PC-3 (cell line): ENCODE measurements at regions not wholly inside any gene's neighbourhood (a gene's known extent, or its start where the extent isn't known, plus 50 kb on each side); places are given as distances from the start of the nearest gene placed in this dataset.
A peak's percentile ranks its signal among the peaks of the same experiment; 100 is the strongest.

Source experiments
- ATAC-seq: fragments of 200-7000 bp; cut with Tn5 transposase; 2 replicates; pipeline ENCODE4 v1.9.1; 2020; ENCODE audit warnings: mild to moderate bottlenecking, moderate library complexity
- BruUV-seq: library from RNA; stranded (reverse); fragments of 400-500 nt; replicated peaks from 2 replicates; lab custom pipeline; 2021; lab: Mats Ljungman, UMichigan
- CTCF ChIA-PET: fragments of 300-600 bp; sonication (Branson Sonifier 250); formaldehyde crosslinking; loops from one replicate; lab custom pipeline; 2022; ENCODE audit warnings: antibody characterized with exemption; lab: Charles Lee
- POLR2A ChIA-PET: fragments of 300-600 bp; sonication (Branson Sonifier 250); formaldehyde crosslinking; loops from one replicate; lab custom pipeline; 2022; ENCODE audit warnings: antibody characterized with exemption; ENCODE audit not compliant: unreplicated experiment; lab: Charles Lee
- DNase-seq: peaks from one replicate; pipeline ENCODE4 v3.0.0-alpha.2; 2015
- H2AFZ ChIP-seq: fragments of 300-600 bp; sonication (generic); 2 replicates; pipeline ENCODE4 v1.6.0; 2016; ENCODE audit warnings: antibody characterized with exemption, low read length
- H3F3A ChIP-seq: fragments of 300-600 bp; sonication (generic); one replicate; pipeline ENCODE4 v1.6.0; 2017; ENCODE audit warnings: antibody characterized with exemption, low read length, control low read depth, mild to moderate bottlenecking; ENCODE audit not compliant: unreplicated experiment
- H3K27ac ChIP-seq: fragments of 300-600 bp; sonication (generic); 2 replicates; pipeline ENCODE4 v1.5.1; 2016; ENCODE audit warnings: mild to moderate bottlenecking, low read length
- H3K27me3 ChIP-seq: fragments of 300-600 bp; sonication (generic); 2 replicates; pipeline ENCODE4 v1.6.1; 2016; ENCODE audit warnings: low read length, mixed read lengths
- H3K36me3 ChIP-seq: fragments of 300-600 bp; sonication (generic); 2 replicates; pipeline ENCODE4 v1.6.1; 2016; ENCODE audit warnings: low read depth, mixed run types, low read length, mixed read lengths
- H3K4me1 ChIP-seq: fragments of 300-600 bp; sonication (generic); 2 replicates; pipeline ENCODE4 v1.5.1; 2016; ENCODE audit warnings: low read length; ENCODE audit not compliant: insufficient read depth
- H3K4me2 ChIP-seq: fragments of 300-600 bp; sonication (generic); 2 replicates; pipeline ENCODE4 v1.6.0; 2016; ENCODE audit warnings: low read length
- H3K4me3 ChIP-seq: fragments of 300-600 bp; sonication (generic); 2 replicates; pipeline ENCODE4 v1.5.1; 2016; ENCODE audit warnings: mild to moderate bottlenecking, low read length, mixed read lengths
- H3K79me2 ChIP-seq: fragments of 300-600 bp; sonication (generic); 2 replicates; pipeline ENCODE4 v1.6.1; 2017; ENCODE audit warnings: low read length, mixed read lengths
- H3K9ac ChIP-seq: fragments of 300-600 bp; sonication (generic); 2 replicates; pipeline ENCODE4 v1.6.0; 2016; ENCODE audit warnings: mild to moderate bottlenecking, low read length
- H3K9me2 ChIP-seq: fragments of 300-600 bp; sonication (generic); replicated peaks from 2 replicates; pipeline ENCODE4 v1.6.1; 2016; ENCODE audit warnings: mixed run types, low read length, mixed read lengths
- H3K9me3 ChIP-seq: fragments of 300-600 bp; sonication (generic); 2 replicates; pipeline ENCODE4 v1.6.1; 2016; ENCODE audit warnings: low read length, mixed read lengths
- H4K20me1 ChIP-seq: fragments of 300-600 bp; sonication (generic); 2 replicates; pipeline ENCODE4 v1.6.1; 2016; ENCODE audit warnings: low read length, mixed read lengths
- CTCF ChIP-seq: fragments of 300-600 bp; sonication (generic); conservative IDR thresholded peaks from 2 replicates; pipeline ENCODE4 v1.5.1; 2017; ENCODE audit warnings: antibody characterized with exemption, low read depth, mild to moderate bottlenecking, low read length
- EZH2 ChIP-seq: fragments of 300-600 bp; sonication (generic); IDR thresholded peaks from one replicate; pipeline ENCODE4 v1.6.1; 2017; ENCODE audit warnings: antibody characterized with exemption, mild to moderate bottlenecking, low read length; ENCODE audit not compliant: unreplicated experiment
- EZH2phosphoT487 ChIP-seq: fragments of 300-600 bp; sonication (generic); IDR thresholded peaks from 2 replicates; pipeline ENCODE4 v1.6.1; 2018; ENCODE audit warnings: mild to moderate bottlenecking, antibody characterized with exemption, low read length, borderline replicate concordance
- intact Hi-C: fragments of 100-400 bp; cut with micrococcal nuclease; formaldehyde crosslinking; loops from 2 replicates; pipeline ENCODE4 v1.9.0; 2023

- H3K4me1 ChIP-seq = peaks cover 4% of the 10 kb centered on the region; the same call in 1 of the 2 replicates
- intact Hi-C loops = loop anchor here (10.0 kb wide), 1 partner anchor 1450 kb away; no protein-coding TSS in a partner anchor
- H3K27me3 ChIP-seq = no peaks in the 10 kb centered on the region
- no peak overlapping the region for H3K4me2 ChIP-seq
- H3K9me2 ChIP-seq = no peaks in the 10 kb centered on the region
- H3F3A ChIP-seq = no peaks in the 10 kb centered on the region
- ATAC-seq = no peak
- POLR2A ChIA-PET = no interaction called here
- BruUV-seq = no TSS peak
- H3K9ac ChIP-seq = no peak overlapping the region
- no peak overlapping the region for H3K27ac ChIP-seq
- H3K9me3 ChIP-seq = no peaks in the 10 kb centered on the region
- H2AFZ ChIP-seq = no peak overlapping the region
- CTCF ChIA-PET = interaction anchor here (0.6 kb wide), 1 partner anchor 14 kb away, joined by 4 read pairs; no protein-coding TSS in a partner anchor
- H3K36me3 ChIP-seq = no peaks in the 10 kb centered on the region
- TF ChIP-seq CTCF (no peak), EZH2phosphoT487 (no peak), EZH2 (no peak)
- H3K4me3 ChIP-seq = no peak overlapping the region
- H3K79me2 ChIP-seq = no peaks in the 10 kb centered on the region
- H4K20me1 ChIP-seq = no peaks in the 10 kb centered on the region
- DNase-seq = peak; percentile 12
Observed at GRCh38 chr3:176934698-176935097, 262.6 kb downstream of the TBL1XR1 start.

- TF ChIP-seq EZH2 = no peak
- TF ChIP-seq EZH2phosphoT487 = no peak
- TF ChIP-seq CTCF = no peak
- intact Hi-C loops = loop anchor here (10.0 kb wide), 1 partner anchor 1451 kb away; no protein-coding TSS in a partner anchor
- CTCF ChIA-PET = no interaction called here
Observed at GRCh38 chr3:176933704-176934103, 263.6 kb downstream of the TBL1XR1 start.

GRCh38 chr3:176932433-176932832 lies 264.8 kb downstream of the TBL1XR1 start:
- ChIA-PET POLR2A (no interaction called here), CTCF (no interaction called here)
- intact Hi-C loops = loop anchor here (10.0 kb wide), 1 partner anchor 1452 kb away; no protein-coding TSS in a partner anchor
- Histone ChIP-seq H4K20me1 (no peaks in the 10 kb centered on the region), H3K4me1 (no peaks in the 10 kb centered on the region), H3F3A (no peaks in the 10 kb centered on the region), H3K27me3 (no peaks in the 10 kb centered on the region), H3K79me2 (no peaks in the 10 kb centered on the region), H3K9me2 (no peaks in the 10 kb centered on the region), H3K9ac (no peak overlapping the region), H2AFZ (no peak overlapping the region), H3K36me3 (no peaks in the 10 kb centered on the region), H3K27ac (no peak overlapping the region), H3K4me2 (no peak overlapping the region), H3K4me3 (no peak overlapping the region), H3K9me3 (no peaks in the 10 kb centered on the region)
- DNase-seq = no peak
- BruUV-seq = no TSS peak
- TF ChIP-seq EZH2 (no peak), CTCF (no peak), EZH2phosphoT487 (no peak)
- no peak for ATAC-seq

More at GRCh38 chr3:176933704-176934103, 263.6 kb downstream of the TBL1XR1 start:
- Histone ChIP-seq H3K36me3 (no peaks in the 10 kb centered on the region), H3K79me2 (no peaks in the 10 kb centered on the region), H3F3A (no peaks in the 10 kb centered on the region), H3K4me1 (no peaks in the 10 kb centered on the region), H3K27ac (no peak overlapping the region), H3K27me3 (no peaks in the 10 kb centered on the region), H3K9me2 (no peaks in the 10 kb centered on the region), H3K4me2 (no peak overlapping the region), H4K20me1 (no peaks in the 10 kb centered on the region), H3K4me3 (no peak overlapping the region), H2AFZ (no peak overlapping the region), H3K9ac (no peak overlapping the region), H3K9me3 (no peaks in the 10 kb centered on the region)
- POLR2A ChIA-PET = no interaction called here
- DNase-seq (no peak), ATAC-seq (no peak)
- no TSS peak for BruUV-seq
